Panc1 (cell line): ENCODE measurements at regions not wholly inside any gene's neighbourhood (a gene's known extent, or its start where the extent isn't known, plus 50 kb on each side); places are given as distances from the start of the nearest gene placed in this dataset.

ENCODE experiments used
- ATAC-seq: fragments of 200-7000 bp; cut with Tn5 transposase; 2 replicates; pipeline ENCODE4 v1.9.1; 2020; ENCODE audit warnings: mild to moderate bottlenecking, moderate library complexity
- BruUV-seq: library from RNA; stranded (reverse); fragments of 400-500 nt; replicated peaks from 2 replicates; lab custom pipeline; 2021; lab: Mats Ljungman, UMichigan
- CTCF ChIA-PET: fragments of 300-600 bp; sonication (Branson Sonifier 250); formaldehyde crosslinking; loops from one replicate; lab custom pipeline; 2022; ENCODE audit warnings: antibody characterized with exemption; lab: Charles Lee
- POLR2A ChIA-PET: fragments of 300-600 bp; sonication (Branson Sonifier 250); formaldehyde crosslinking; loops from one replicate; lab custom pipeline; 2022; ENCODE audit warnings: antibody characterized with exemption; lab: Charles Lee
- DNase-seq: peaks from one replicate; pipeline ENCODE4 v3.0.0-alpha.2; 2010; ENCODE audit warnings: low read depth, low spot score
- H3K27ac ChIP-seq: 2 replicates; pipeline ENCODE4 v1.5.1; 2011; ENCODE audit warnings: mild to moderate bottlenecking, low read length, inconsistent platforms
- H3K27me3 ChIP-seq: fragments of 200-500 bp; sonication (Bioruptor generic); 2 replicates; pipeline ENCODE4 v1.6.0; 2014; ENCODE audit warnings: low read length, inconsistent platforms; ENCODE audit not compliant: control insufficient read depth, insufficient read depth
- H3K36me3 ChIP-seq: fragments of 200-500 bp; sonication (Bioruptor generic); 2 replicates; pipeline ENCODE4 v1.5.1; 2014; ENCODE audit warnings: inconsistent platforms, mild to moderate bottlenecking, low read length, moderate library complexity; ENCODE audit not compliant: control insufficient read depth, insufficient read depth
- H3K4me1 ChIP-seq: 2 replicates; pipeline ENCODE4 v1.5.1; 2011; ENCODE audit warnings: inconsistent platforms, mild to moderate bottlenecking, low read length, moderate library complexity; ENCODE audit not compliant: control insufficient read depth, insufficient read depth
- H3K4me3 ChIP-seq, 2 experiments: 2 replicates each; pipeline ENCODE4 v1.5.1; 2011 to 2012; ENCODE audit warnings: low read depth in 2 of 2, low read length in 2 of 2, mild to moderate bottlenecking in 2 of 2, inconsistent platforms in 1 of 2, moderate library complexity in 1 of 2
- H3K9me3 ChIP-seq: fragments of 200-500 bp; sonication (Bioruptor generic); 2 replicates; pipeline ENCODE4 v1.5.1; 2014; ENCODE audit warnings: low read depth, mild to moderate bottlenecking, inconsistent platforms, low read length, moderate library complexity; ENCODE audit not compliant: control insufficient read depth, insufficient read depth
- CTCF ChIP-seq: fragments of 450-650 bp; IDR thresholded peaks from 2 replicates; pipeline ENCODE4 v1.5.1; 2017; ENCODE audit warnings: mild to moderate bottlenecking
- POLR2AphosphoS5 ChIP-seq: IDR thresholded peaks from 2 replicates; pipeline ENCODE4 v1.6.1; 2012; ENCODE audit warnings: mild to moderate bottlenecking, low read depth, low read length, moderate library complexity
- REST ChIP-seq, 2 experiments: IDR thresholded peaks; 2 replicates each; pipeline ENCODE4 v1.6.1; 2011 to 2012; ENCODE audit warnings: low read depth in 2 of 2, control low read depth in 1 of 2, low read length in 1 of 2, mild to moderate bottlenecking in 1 of 2, moderate library complexity in 1 of 2; ENCODE audit not compliant: insufficient read depth in 1 of 2
- SIN3A ChIP-seq: IDR thresholded peaks from 2 replicates; pipeline ENCODE4 v1.6.1; 2012; ENCODE audit warnings: low read depth, mild to moderate bottlenecking, low read length, moderate library complexity, borderline replicate concordance; ENCODE audit not compliant: insufficient read depth
- TCF7L2 ChIP-seq: IDR thresholded peaks from 2 replicates; pipeline ENCODE4 v1.6.1; 2011; ENCODE audit warnings: mild to moderate bottlenecking, low read depth, low read length, inconsistent platforms
- in situ Hi-C: cut with HindIII; loops from 2 replicates; pipeline ENCODE4 v1.10.0; 2016; ENCODE audit warnings: low sequenced_read_pairs, low pct_unique_long_range_greater_than_20kb
- intact Hi-C: fragments of 100-400 bp; cut with micrococcal nuclease; formaldehyde crosslinking; loops from one replicate; pipeline ENCODE4 v1.10.0; 2022; ENCODE audit not compliant: unreplicated experiment

GRCh38 chr10:84925495-84925894 lies 597.1 kb downstream of the CCSER2 start:
- no peaks in the 10 kb centered on the region for H3K27me3 ChIP-seq
- H3K4me3 ChIP-seq = no peak overlapping the region
- in situ Hi-C loops (no loop called here), intact Hi-C loops (no loop called here)
- no peak for ATAC-seq
- no peaks in the 10 kb centered on the region for H3K4me1 ChIP-seq
- POLR2A ChIA-PET = no interaction called here
- CTCF ChIA-PET = no interaction called here
- no TSS peak for BruUV-seq
- H3K27ac ChIP-seq = no peak overlapping the region
- no peak for TF ChIP-seq SIN3A
- H3K9me3 ChIP-seq = no peaks in the 10 kb centered on the region
- no peaks in the 10 kb centered on the region for H3K36me3 ChIP-seq
- DNase-seq = no peak

- POLR2A ChIA-PET = no interaction called here
- TF ChIP-seq SIN3A = no peak
- TF ChIP-seq REST (IDR thresholded peaks at IDR 0.05; ENCODE audit: insufficient read depth in 1 of 2, low read depth in 2 of 2, low read length in 1 of 2) = no peak
- TF ChIP-seq POLR2AphosphoS5 = no peak
- TF ChIP-seq CTCF = no peak
- no peak for TF ChIP-seq TCF7L2
- H3K4me3 ChIP-seq = no peak overlapping the region
- DNase-seq (no peak), ATAC-seq (no peak)
- no peaks in the 10 kb centered on the region for H3K9me3 ChIP-seq
- no peaks in the 10 kb centered on the region for H3K4me1 ChIP-seq
- H3K27me3 ChIP-seq = no peaks in the 10 kb centered on the region
- no TSS peak for BruUV-seq
- no peak overlapping the region for H3K27ac ChIP-seq
- in situ Hi-C loops (no loop called here), intact Hi-C loops (no loop called here)
- CTCF ChIA-PET = interaction anchor here (0.6 kb wide), 1 partner anchor 1049 kb away, joined by 3 read pairs; no protein-coding TSS in a partner anchor
- H3K36me3 ChIP-seq = no peaks in the 10 kb centered on the region
Measured at GRCh38 chr10:84933402-84933801, 605.0 kb downstream of the CCSER2 start.

GRCh38 chr10:84935772-84936171 lies 607.4 kb downstream of the CCSER2 start:
- in situ Hi-C loops = no loop called here
- BruUV-seq = no TSS peak
- H3K27me3 ChIP-seq = no peaks in the 10 kb centered on the region

More at GRCh38 chr10:84935772-84936171, 607.4 kb downstream of the CCSER2 start:
- ChIA-PET POLR2A (no interaction called here), CTCF (no interaction called here)
- intact Hi-C loops = no loop called here
- no peak for ATAC-seq
- TF ChIP-seq REST (IDR thresholded peaks at IDR 0.05; ENCODE audit: insufficient read depth in 1 of 2, low read depth in 2 of 2, low read length in 1 of 2) = no peak
- no peak for TF ChIP-seq TCF7L2
- no peak for TF ChIP-seq SIN3A
- TF ChIP-seq CTCF = no peak
- TF ChIP-seq POLR2AphosphoS5 = no peak
- no peaks in the 10 kb centered on the region for H3K4me1 ChIP-seq
- no peak for DNase-seq
- H3K36me3 ChIP-seq = no peaks in the 10 kb centered on the region
- no peak overlapping the region for H3K4me3 ChIP-seq
- no peaks in the 10 kb centered on the region for H3K9me3 ChIP-seq
- no peak overlapping the region for H3K27ac ChIP-seq
